Kidney glomerular epithelial cell (primary cell): ENCODE measurements at regions not wholly inside any gene's neighbourhood (a gene's known extent, or its start where the extent isn't known, plus 50 kb on each side); places are given as distances from the start of the nearest gene placed in this dataset.

Experiments used
- DNase-seq: peaks from one replicate; lab custom pipeline; 2025; lab: John Stamatoyannopoulos, UW

DNA sequence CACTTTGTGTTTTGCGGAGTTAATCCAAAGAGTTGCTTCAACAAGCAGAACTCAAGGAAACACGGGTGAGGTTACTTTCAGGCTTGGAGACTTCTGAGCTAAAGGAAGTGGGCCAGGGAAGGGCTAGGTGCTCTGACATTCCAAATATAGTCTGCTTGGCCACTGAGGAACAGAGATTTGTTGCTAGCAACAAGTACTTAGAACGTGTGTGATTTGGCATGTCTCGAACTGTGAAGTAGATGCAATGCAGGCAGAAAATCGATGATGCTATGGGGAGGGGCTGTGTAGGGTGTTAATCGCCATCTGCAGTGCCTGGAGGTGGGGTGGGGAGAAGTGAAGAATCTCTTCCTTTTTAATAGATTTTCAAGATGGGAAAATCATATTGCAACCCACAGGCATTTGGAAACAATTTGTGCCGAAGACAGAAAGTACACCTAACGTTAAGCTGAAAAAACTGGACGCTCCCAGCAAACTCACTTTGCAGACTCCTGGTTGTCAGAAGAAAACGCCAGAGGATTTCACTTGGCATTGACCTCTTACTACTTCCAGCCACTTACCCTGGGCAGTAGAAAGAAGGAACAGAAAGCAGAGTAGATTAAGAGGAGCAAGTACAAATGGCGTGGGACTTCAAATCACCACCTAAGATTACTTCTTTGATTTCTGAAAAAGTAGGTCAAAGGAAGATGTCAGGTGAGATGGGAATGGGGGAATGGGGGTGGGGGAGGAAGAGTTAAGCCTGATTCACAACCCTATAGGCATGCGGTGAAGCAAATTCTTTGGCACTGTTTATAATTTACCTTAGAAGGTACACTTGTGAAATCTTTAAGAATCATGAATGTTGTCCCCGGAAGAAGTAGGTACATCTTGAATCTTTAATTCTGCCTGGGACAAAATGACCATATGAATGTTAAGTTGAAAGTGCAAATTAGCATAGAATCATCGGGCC lies 314.1 kb downstream of the CD83 start:
- DNase-seq: no peak

DNA sequence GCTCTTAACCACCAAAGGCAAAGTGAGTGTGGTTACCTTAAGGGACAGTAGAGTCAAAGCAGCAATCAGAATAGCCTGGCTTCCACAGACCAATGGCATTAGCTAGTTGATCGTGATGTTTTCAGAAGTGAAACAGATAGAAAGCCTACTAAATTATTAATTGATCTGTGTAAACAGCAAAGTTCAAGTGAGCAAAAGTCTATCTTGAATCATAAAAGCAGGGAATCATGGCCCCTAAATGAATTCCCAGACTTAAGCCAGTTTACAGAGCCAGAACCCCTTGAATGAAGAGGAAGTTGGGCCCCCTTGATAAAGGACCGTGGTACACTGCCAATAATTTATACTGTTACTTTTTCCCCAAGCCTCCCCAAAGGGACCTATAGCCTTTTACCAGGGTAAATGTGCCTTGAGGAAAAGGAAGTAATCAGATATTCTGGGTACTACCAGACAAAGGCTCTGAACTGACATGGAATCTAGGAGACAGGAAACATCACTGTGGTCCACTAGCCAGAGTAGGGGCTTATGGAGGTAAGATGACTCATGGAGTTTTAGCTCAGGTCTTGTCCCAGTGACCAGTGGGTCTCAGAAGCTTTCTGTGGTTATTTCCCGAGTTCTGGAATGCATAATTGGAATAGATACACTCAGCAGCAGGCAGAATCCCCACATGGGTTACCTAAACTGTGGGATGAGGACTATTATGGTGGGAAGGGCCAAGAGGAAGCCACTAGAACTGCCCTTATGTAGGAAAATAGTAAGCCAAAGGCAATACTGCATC lies 317.5 kb downstream of the CD83 start:
- DNase-seq: no peak

DNA sequence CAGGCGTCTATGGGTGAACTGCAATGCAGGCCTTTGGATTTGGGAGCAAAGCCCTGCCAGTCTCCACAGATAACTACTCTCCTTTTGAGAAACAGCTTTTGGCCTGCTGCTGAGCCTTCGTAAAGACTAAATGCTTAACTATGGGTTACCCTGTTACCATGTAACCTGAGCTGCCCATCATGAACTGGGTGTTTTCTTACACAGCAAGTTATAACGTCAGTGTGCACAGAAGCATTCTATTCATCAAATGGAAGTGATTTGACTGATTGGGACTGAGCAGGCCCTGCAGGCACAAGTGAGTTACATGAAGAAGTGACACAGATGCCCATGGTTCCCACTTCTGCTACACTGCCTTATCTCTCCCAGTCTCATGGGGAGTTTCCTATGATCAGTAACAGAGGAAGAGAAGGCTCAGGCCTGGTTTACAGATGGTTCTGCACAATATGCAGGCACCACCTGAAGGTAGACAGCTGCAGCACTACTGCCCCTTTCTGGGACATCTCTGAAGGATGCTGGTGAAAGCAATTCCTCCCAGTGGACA lies 319.1 kb downstream of the CD83 start:
- DNase-seq: no peak

DNA sequence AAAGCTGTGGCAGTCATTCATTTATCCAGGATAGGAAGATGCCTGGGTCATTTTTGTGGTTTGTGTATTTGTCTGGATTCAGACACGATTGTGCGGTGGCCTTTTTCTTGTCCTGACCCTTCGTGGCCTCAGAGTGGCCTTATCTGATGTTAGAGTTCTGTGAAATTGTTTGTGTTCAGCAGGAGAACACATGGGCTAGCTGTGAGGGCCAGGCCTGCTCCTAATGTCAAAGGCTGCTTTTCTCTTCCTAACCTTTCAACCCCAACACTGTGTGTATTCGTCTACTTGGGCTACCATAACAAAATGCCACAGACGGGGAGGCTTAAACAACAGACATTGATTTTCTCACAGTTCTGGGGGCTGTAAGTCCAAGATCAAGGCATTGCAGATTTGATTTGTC lies 321.8 kb downstream of the CD83 start:
- no peak for DNase-seq

DNA sequence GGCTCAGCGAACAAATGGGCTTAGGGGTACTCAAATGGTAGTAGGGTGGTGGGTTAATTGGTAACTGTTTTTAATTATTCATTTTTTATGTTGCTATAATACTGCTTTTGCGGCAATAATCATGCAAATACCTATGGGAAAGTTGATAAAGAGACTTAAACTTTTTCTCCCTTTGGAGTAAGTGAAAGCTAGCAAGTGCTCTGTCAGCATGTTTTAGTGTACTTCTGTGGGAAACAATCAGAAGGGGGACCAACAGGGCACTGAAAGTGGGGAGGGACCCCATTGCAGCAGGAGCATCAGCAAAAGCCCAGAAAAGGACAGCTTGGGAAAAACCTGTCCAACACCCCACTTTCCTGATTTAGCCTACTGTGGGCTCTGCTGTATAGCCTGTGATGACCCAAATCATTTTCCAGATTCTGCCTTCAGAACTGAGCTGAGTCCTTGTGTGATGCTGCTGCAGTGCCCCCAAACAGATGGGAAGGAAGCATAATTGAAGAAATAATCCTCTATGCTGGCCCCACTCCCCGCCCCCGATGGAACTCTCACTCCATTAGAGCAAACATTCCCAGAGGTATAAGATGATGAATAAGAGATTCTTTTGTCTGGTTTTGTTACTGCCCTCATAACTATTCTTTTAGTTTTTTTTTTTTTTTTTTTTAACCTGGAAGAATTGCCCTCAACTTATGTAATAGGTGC lies 322.8 kb downstream of the CD83 start:
- DNase-seq: peak; percentile 6

DNA sequence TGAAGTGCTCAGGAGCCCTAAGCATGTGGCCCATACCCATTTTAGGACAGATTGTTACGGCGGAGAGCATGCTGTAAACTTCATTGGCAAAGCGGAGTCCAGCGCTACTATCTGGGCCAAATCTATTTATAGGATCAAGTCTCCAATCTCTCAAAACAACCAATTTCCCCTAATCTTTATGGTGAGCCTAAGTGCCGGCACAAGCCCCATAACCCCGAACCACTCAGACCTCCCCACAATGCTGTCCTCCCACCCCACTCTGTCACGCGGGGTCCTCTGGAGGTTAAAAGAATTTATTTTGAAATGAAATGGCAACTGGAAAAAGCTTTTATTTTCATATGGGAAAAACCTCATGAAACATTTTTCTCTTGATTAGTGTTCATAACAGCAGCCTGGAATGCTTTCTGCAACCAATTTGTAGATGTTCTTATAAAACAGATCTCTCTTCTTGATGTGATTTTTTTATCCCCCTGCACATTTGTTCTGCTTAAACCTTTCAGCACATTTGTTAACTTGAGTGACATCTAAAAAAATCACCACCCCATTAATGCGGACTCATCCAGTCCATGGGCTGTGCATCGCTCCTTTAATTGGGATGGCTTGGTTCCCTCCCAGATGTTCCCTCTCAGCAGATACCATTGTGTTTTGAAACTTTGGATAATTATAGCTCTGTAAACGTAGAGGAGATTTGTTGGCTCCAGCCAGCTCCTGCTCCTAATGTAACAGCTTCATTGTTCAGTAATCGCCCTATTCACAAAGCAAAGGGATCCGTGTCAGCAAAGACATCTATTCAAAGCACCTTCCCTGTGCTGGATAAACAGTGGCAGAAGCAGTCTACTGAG lies 323.6 kb downstream of the CD83 start:
- no peak for DNase-seq

DNA sequence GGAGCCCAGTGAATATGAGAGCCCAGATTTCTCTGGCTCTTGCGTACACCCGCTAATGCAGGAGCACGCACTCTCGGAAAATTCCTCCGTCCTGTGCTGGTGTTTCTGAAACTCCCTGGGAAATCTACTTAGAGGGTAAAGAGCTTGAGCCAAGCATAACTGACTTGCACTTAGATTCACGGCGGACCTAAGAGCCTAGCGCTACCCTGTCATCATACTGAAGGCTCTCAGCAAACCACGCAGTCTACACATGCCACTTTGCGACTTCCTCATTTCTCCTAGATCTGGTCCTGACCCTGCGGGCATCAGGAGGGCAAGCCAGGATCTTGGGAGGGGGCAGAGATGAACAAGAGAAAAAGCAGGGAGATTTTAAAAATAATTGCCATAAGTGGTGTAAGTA lies 324.7 kb downstream of the CD83 start:
- no peak for DNase-seq

DNA sequence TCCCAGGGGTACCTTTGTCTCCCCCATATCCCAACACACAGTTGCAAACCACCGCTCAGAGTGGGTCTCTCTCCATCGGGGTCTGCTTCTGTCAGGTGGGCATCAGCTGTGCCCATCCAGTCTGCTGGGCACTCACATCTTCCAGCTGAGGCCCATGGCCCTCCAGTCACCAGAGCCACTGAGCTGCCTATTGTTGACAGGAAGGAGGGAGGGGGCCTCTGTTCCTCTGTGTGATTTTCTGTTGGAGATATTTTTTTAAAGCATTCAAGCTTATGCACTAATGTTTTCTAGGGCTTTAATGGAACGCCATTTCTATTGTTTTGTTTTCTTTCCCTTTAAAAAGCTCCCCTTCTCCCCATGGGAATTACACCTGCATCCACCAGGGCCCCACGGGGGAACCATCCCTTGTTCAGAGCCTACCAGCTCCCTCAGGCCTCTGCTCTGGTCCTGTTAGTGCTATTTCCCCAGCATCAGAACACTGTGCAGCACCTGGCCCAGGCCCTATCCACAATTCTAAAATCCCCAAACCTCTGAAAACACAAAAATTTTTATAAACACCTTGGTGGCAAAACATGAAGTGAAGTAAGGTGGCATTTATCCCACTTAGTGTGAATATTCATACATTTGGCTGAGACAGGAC lies 326.2 kb downstream of the CD83 start:
- no peak for DNase-seq

DNA sequence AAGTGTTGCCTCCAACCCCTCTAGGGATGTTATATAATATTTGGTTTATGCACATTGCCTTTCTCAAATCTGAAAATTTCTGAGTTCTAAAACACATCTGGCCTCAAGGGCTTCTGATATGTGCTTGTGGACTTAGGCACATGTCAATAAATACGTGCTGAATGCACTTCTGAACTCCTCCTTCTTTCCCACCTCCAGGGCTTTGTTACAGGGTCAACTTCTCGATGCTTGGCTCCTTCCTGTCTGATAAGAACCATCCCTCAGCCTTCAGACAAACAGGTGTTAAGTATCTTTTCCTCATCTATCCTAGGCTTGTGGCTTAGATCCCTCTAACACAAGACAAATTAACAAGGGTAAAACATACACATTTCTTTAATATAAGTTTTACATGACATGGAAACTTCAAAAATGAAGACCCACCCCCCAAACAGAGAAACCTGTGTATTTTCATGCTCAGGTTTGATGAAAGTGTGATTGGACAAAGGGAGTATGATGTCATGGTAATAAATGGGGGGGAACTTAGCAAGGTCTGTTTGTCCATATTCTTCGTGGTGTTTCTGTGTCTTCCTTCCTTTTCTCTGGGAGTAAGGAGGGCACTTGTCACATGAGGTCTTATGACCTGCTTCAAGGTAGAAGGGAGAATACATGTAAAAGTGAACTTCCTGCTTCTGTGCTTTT lies 326.9 kb downstream of the CD83 start:
- DNase-seq: no peak

DNA sequence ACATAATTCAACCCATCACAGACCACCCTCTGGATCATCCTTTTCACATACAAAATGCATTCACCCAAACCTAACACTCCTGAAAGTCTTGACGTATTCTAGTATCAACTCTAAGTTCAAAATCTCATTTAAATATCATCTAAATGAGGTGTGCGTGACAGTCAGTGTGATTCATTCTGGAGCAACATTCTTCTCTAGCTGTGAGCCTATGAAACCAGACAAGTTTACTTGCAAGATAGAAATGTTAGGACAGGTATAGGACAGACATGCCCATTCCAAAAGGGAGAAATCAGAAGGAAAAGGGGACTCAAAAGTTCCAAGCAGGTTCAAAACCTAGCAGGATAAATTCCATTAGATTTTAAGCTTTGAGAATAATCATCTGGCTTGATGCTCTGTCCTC lies 329.7 kb downstream of the CD83 start:
- DNase-seq: no peak

DNA sequence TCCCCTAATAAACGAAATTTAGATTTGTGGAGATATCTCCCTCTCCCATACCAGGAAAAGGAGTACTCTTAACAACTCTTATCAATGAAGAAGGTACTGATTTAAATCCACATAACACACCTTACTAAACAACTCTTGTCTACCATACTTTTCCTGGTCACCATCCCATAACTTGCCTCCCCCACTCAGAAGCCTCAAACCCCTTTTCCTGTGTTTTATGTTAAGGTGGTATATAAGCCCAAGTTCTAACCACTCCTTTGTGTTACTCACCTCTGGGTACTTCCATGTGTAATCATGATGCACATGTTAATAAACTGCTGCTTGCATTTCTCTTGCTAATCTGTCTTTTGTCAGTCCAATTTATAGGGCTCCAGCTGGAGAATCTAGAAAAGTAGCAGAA lies 330.7 kb downstream of the CD83 start:
- DNase-seq: no peak

DNA sequence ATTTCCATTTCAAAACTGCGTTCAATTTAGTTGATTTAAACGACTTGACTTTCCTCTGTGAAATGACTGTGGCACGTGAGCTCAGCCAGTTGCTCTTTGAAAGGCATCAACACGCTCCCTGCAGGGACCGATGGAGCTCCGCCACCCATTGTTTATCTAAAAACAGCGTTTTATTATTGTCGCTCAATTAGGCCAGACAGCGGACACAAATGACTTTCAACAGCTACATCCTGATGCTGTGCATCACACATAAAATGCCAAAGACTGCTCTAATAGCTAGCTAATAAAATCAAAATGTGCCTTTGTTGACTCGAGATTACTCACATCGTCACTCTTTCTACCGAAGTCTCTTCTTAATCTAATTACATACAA lies 332.5 kb downstream of the CD83 start:
- DNase-seq: no peak

DNA sequence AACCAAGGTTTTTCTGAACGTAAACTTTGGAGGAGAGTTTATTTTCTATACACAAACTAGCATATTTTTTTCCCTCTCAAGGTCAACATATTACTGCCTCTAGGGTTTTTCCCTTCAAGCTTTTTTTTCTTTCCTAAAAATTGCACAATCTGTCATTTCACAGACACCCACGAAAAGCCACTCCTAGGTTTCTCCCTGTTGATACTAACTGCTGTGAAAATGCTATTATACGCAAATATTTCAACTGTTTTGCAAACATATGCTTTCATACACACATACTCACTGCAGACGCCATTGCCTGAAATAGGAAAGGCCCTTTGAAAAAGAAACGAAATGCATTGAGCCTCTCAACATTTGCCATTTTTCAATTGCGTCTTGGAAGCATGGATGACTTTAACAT lies 333.0 kb downstream of the CD83 start:
- DNase-seq: no peak

DNA sequence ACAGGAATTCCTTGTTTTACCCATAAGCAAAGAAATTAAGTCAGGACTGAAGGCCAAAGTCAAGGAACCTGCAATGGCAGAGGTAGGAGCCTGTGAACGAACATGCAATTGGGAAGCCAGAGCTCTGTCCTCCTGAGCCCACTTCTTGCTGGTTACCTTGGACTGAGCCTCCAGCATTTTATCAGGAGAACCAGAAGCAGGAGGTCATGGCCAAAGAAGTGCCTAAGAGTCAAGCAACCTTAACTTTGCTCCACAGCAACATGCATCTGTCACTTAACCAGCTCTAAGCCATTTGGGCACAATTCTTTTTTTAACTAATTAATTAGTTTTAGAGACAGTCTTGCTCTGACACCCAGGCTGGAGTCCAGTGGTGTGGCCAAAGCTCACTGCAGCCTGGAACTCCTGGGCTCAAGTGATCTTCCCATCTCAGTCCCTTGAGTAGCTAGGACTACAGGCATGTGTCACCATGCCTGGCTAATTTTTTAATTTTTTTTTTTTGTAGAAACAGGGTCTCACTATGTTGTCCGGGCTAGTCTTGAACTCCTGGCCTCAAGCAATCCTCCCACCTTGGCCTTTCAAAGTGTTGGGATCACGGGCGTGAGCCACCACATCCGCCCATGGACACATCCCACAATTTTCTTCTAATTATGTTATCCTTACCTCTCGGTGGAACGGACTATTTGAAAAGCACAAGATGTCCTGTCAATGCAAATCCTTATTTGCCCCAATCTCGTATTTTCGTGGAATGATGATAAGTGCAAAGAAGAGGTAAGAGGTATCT lies 334.2 kb downstream of the CD83 start:
- DNase-seq: no peak

DNA sequence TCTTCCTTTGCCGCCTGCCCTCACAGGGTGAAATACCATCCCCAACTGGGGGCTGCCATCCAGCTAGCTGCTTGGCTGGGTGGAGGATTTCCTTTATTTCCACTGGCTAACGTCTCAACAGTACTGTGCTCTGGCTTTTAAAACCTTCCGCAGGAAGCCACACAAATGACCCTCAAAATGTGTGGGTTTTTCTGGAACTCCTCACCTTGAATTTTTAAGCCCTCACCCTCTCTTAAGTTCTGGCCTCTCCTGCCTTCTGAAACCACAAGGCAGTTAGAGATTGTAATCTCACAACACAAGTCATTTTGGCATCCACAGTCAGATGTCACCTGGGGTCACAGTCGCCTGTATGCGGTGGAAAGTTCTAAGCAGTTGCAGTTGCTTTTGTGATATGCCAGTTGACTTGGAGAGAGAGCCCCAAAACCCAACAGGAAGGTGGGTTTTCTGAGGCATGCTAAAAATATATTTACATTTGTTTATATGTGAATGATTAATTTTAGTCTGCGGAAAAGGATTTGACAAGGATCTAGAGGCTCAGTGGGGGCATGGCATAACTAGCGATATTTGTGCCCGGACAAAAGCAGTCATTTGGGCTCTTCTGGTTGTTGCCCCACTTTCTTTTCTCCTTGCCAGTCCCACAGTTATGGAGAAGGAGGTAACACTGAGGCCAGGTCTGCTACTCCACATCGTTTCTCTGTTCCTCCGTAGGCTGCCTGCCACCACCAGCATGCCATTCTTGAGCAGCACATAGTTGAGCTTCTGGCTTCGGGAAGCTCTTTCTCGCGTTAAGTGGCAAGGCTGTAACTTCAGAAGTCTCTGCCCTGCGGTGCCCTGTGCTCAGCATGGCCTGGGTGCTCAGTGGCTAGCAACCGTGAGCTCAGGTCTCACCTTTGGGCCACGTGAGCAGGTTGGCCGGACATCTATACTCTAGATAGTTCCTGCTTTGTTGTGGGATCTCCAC lies 335.3 kb downstream of the CD83 start:
- DNase-seq: no peak

DNA sequence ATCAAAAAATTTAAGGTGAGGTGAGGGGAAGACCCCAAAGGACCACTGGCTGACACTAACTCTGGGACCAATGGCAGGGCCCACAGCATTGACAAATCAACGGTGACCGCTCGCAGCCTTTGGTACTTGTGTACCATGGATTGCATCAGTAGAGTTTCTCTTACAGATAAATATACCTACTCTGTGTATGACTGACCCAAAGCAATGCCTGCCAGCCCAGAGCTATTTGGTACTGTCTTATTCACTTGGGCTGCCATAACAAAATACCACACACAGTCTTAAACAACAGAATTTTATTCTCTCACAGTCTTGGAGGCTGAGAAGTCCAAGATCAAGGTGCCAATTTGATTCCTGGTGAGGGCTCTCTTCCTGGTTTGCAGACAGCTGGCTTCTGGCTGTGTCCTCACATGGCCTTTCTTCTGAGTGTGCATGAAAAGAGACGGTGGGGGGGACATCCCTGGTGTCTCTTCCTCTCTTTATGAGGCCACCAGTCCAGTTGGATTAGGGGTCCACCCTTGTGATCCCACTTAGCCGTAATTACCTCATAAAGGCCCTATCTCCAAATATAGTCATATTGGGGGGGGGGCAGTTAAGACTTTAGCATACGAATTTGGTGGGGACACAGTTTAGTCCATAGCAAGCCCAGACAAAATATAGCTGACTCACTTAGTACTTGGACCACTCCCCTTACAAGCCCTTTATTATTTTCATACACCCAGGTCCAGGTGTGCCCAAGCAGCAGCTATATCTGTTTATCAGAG lies 336.3 kb downstream of the CD83 start:
- no peak for DNase-seq

DNA sequence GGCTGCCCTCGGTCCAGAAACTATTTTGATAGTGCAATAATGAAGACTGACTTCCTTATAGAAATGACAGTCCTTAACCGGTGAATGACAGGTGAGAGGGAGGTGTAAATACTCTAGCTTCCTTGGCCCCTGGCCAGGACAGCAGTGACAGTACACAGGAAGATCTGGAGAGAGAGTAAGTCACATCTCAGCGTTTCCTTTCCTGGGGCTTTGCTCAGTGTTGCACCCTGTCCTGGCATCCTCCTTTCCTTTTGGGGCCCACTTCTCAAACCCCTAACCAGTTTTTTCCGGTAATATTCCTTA lies 336.9 kb downstream of the CD83 start:
- no peak for DNase-seq

DNA sequence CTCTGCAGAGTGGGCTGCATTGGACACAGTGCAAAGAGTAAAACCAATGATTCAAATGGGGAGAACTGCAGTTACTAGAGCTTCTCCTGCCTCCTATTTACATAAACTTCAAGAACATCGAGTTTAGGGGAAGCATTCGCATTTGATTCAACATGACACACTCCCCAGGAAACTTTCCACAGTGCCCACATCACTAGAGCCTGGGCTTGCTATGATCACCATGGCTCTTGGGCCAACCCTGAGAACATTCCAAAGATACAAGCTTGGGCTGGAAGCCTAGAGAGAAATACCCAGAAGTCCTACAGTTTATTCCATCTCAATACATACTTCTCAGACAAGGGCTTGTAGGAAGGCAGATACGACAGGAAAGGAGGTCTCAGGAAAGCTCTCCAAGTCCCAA lies 337.9 kb downstream of the CD83 start:
- DNase-seq: no peak
